ENCODE measurements at regions not wholly inside any gene's neighbourhood (a gene's known extent, or its start where the extent isn't known, plus 50 kb on each side); places are given as distances from the start of the nearest gene placed in this dataset.

GRCh38 chr4:178448372-178449035 is 1006.3 kb upstream of the AGA start:
- no peak overlapping the region for H3K27ac ChIP-seq
- no peak for DNase-seq
- no peaks in the 10 kb centered on the region for H3K9me3 ChIP-seq
- no peaks in the 10 kb centered on the region for H3K4me1 ChIP-seq
- H3K27me3 ChIP-seq: no peaks in the 10 kb centered on the region
- H3K4me3 ChIP-seq (replicated peaks in 1 of 3): no peak overlapping the region
- 92 to 96% methylated on average over 2 of the region's 2 CpGs for WGBS, 2 donors
- intact Hi-C loops (cut with DNase I): no loop called here
- H3K36me3 ChIP-seq: no peaks in the 10 kb centered on the region
- TF ChIP-seq CTCF (IDR thresholded peaks at IDR 0.05) (no peak), POLR2A (IDR thresholded peaks at IDR 0.05) (no peak)

GRCh38 chr4:178450614-178451013 is 1008.4 kb upstream of the AGA start:
- TF ChIP-seq CTCF (IDR thresholded peaks at IDR 0.05) (no peak), POLR2A (IDR thresholded peaks at IDR 0.05) (no peak)
- H3K9me3 ChIP-seq: no peaks in the 10 kb centered on the region
- H3K27me3 ChIP-seq: no peaks in the 10 kb centered on the region
- 88 to 91% methylated on average over 3 of the region's 3 CpGs for WGBS, 2 donors
- no peak overlapping the region for H3K27ac ChIP-seq
- DNase-seq: no peak
- intact Hi-C loops (cut with DNase I): no loop called here
- no peak overlapping the region for H3K4me3 ChIP-seq (replicated peaks in 1 of 3)
- H3K4me1 ChIP-seq: no peaks in the 10 kb centered on the region
- no peaks in the 10 kb centered on the region for H3K36me3 ChIP-seq

- no peaks in the 10 kb centered on the region for H3K4me1 ChIP-seq
- H3K27ac ChIP-seq: no peak overlapping the region
- H3K27me3 ChIP-seq: no peaks in the 10 kb centered on the region
- H3K36me3 ChIP-seq: no peaks in the 10 kb centered on the region
- intact Hi-C loops (cut with DNase I): no loop called here
- TF ChIP-seq POLR2A (IDR thresholded peaks at IDR 0.05) (no peak), CTCF (IDR thresholded peaks at IDR 0.05) (no peak)
- WGBS, 2 donors: 85% methylated on average over 4 of the region's 4 CpGs
- H3K4me3 ChIP-seq (replicated peaks in 1 of 3): no peak overlapping the region
- no peaks in the 10 kb centered on the region for H3K9me3 ChIP-seq
- DNase-seq: no peak
These were observed 1010.8 kb upstream of the AGA start for GRCh38 chr4:178453057-178453456.

- no peak for DNase-seq
- intact Hi-C loops (cut with DNase I): no loop called here
These were observed 1015.0 kb upstream of the AGA start for GRCh38 chr4:178457286-178457685.

GRCh38 chr4:178462710-178463109 is 1020.5 kb upstream of the AGA start:
- 20 to 21% methylated on average over 4 of the region's 4 CpGs for WGBS, 2 donors
- H3K4me3 ChIP-seq (replicated peaks in 1 of 3): no peak overlapping the region
- H3K27ac ChIP-seq: no peak overlapping the region
- TF ChIP-seq CTCF (IDR thresholded peaks at IDR 0.05) (no peak), POLR2A (IDR thresholded peaks at IDR 0.05) (no peak)
- no peaks in the 10 kb centered on the region for H3K27me3 ChIP-seq
- H3K9me3 ChIP-seq: no peaks in the 10 kb centered on the region
- no peaks in the 10 kb centered on the region for H3K4me1 ChIP-seq
- intact Hi-C loops (cut with DNase I): no loop called here
- H3K36me3 ChIP-seq: no peaks in the 10 kb centered on the region
- DNase-seq: no peak

More at GRCh38 chr4:178457286-178457685, 1015.0 kb upstream of the AGA start:
- Histone ChIP-seq H3K36me3 (no peaks in the 10 kb centered on the region), H3K9me3 (no peaks in the 10 kb centered on the region), H3K27me3 (no peaks in the 10 kb centered on the region), H3K4me1 (no peaks in the 10 kb centered on the region), H3K4me3 (replicated peaks in 1 of 3) (no peak overlapping the region), H3K27ac (no peak overlapping the region)
- TF ChIP-seq POLR2A (IDR thresholded peaks at IDR 0.05): no peak
- TF ChIP-seq CTCF (IDR thresholded peaks at IDR 0.05): no peak
